Omental fat pad (tissue), 3 donors: ENCODE measurements at regions not wholly inside any gene's neighbourhood (a gene's known extent, or its start where the extent isn't known, plus 50 kb on each side); places are given as distances from the start of the nearest gene placed in this dataset.
"Not testable (repeated sequence)": the region's sequence is repeated elsewhere in the genome, so short reads cannot be mapped to it uniquely, and the experiment has no call there.

ENCODE experiments used
- ATAC-seq: fragments of 150-250 bp; one replicate; pipeline ENCODE4 v1.9.1; 2016; ENCODE audit warnings: mild to moderate bottlenecking, moderate library complexity; ENCODE audit not compliant: low FRiP score
- DNase-seq: peaks from one replicate; pipeline ENCODE4 v3.0.0-alpha.2; 2019; ENCODE audit warnings: low spot score
- CTCF ChIP-seq, 3 donors: fragments of 450-650 bp; IDR thresholded peaks; one replicate each; pipeline ENCODE4 v1.5.1; 2016 to 2017; ENCODE audit warnings: antibody characterized with exemption in 3 of 3, mild to moderate bottlenecking in 3 of 3, moderate library complexity in 2 of 3

- not testable (repeated sequence) for ATAC-seq, DNase-seq
Measured at GRCh38 chr6:75031102-75031501, 174.8 kb downstream of the COL12A1 start.

- DNase-seq (no peak), ATAC-seq (no peak)
- TF ChIP-seq CTCF (IDR thresholded peaks at IDR 0.05) = no peak
Measured at GRCh38 chr6:75029333-75029732, 176.5 kb downstream of the COL12A1 start.

- ATAC-seq (no peak), DNase-seq (no peak)
- TF ChIP-seq CTCF (IDR thresholded peaks at IDR 0.05) = no peak
Measured at GRCh38 chr6:75025371-75025770, 180.5 kb downstream of the COL12A1 start.

GRCh38 chr6:75024828-75025227 lies 181.0 kb downstream of the COL12A1 start:
- ATAC-seq = no peak
- no peak for TF ChIP-seq CTCF (IDR thresholded peaks at IDR 0.05)
- DNase-seq = no peak

- DNase-seq (no peak), ATAC-seq (no peak)
- TF ChIP-seq CTCF (IDR thresholded peaks at IDR 0.05) = no peak
Measured at GRCh38 chr6:75023634-75024033, 182.2 kb downstream of the COL12A1 start.

- TF ChIP-seq CTCF (IDR thresholded peaks at IDR 0.05) = no peak
- ATAC-seq (no peak), DNase-seq (no peak)
Measured at GRCh38 chr6:75020971-75021370, 184.9 kb downstream of the COL12A1 start.

GRCh38 chr6:75020376-75020775 lies 185.5 kb downstream of the COL12A1 start:
- no peak for TF ChIP-seq CTCF (IDR thresholded peaks at IDR 0.05)
- ATAC-seq (no peak), DNase-seq (no peak)

GRCh38 chr6:75012018-75012417 lies 193.8 kb downstream of the COL12A1 start:
- ATAC-seq (no peak), DNase-seq (no peak)
- no peak for TF ChIP-seq CTCF (IDR thresholded peaks at IDR 0.05)

- DNase-seq, ATAC-seq: not testable (repeated sequence)
Measured at GRCh38 chr6:75003984-75004383, 201.9 kb downstream of the COL12A1 start.
